Heart left ventricle (tissue), 13 donors: ENCODE measurements at regions not wholly inside any gene's neighbourhood (a gene's known extent, or its start where the extent isn't known, plus 50 kb on each side); places are given as distances from the start of the nearest gene placed in this dataset.

Source experiments
- POLR2A ChIP-seq, 2 donors: fragments of 450-650 bp; IDR thresholded peaks; one replicate each; pipeline ENCODE4 v1.6.1; 2017; ENCODE audit warnings: antibody characterized with exemption in 2 of 2, mild to moderate bottlenecking in 2 of 2, moderate library complexity in 2 of 2
- TF ChIP-seq, protein P1 (sequence below), 12 donors: fragments of 200-600 bp; sonication (generic) in 4 of 12; IDR thresholded peaks; one replicate each; pipeline versions ENCODE4 v1.5.0 to v1.8.0; 2018 to 2022; ENCODE audit warnings: antibody characterized with exemption in 12 of 12, mild to moderate bottlenecking in 5 of 12
- donor health status: ischemic (EF 13 %, LVEDD 7.1; RV severe dilation, severe dysfunction).
- donor health status: DM: no; HTN: yes; CAD: no.
- donor health status: DM: no; HTN: no; CAD: no.
- donor health status: ischemic (EF 25% LVEDD 6.9; RV normal size, moderate dysfunction).
- donor health status: ischemic (EF 25% LVEDD 5.7; RV mildly dilated, moderate dysfunction).
- donor health status: ischemic (EF 35%, LVEDD 5.7; RV mildly dilated, moderate dysfunction).
- donor health status: nonischemic (EF 11% LVEDD 7.7; RV severe dilation, severe dysfunction).
- donor health status: DM: yes; HTN: yes; CAD: no.
- donor health status: PGD.
- donor health status: ischemic (EF 29% LVEDD 5.4; RV normal size, mild dysfunction).
- donor health status: nonischemic (EF 23%, LVEDD 6.1; RV moderate dilation, normal function).

DNA sequence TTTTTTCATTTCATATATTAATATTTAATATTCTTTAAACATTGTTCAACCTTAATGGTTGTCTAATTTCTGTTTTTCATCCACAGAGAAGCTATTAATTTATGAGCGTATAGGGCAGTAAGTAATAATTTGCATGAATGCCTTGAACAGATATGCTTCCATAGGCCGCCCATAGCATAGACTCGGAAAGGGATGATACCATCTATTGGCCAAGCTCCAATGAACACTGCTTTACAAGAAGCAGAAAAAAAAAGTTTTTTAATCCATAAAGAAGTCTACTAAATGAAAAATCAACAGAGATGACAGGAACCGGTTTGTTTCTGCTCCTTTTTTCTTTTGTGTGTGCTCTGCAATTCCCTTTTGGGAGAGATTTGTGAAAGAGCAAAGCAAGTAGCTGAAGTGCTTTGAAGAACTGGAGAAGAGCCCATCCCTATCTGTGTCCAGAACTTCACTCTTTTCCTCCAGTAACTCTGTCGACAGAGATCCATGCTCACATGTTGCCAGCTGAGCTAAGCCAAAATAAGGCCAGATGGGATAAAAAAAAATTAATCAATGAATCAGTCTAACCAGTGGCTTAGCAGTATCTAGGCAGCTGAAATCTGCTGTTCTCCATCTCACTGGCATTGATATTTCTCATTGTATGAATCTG is 215.9 kb upstream of the SOX21 start:
- TF ChIP-seq POLR2A (IDR thresholded peaks at IDR 0.05) = no peak
- TF ChIP-seq, protein P1, sequence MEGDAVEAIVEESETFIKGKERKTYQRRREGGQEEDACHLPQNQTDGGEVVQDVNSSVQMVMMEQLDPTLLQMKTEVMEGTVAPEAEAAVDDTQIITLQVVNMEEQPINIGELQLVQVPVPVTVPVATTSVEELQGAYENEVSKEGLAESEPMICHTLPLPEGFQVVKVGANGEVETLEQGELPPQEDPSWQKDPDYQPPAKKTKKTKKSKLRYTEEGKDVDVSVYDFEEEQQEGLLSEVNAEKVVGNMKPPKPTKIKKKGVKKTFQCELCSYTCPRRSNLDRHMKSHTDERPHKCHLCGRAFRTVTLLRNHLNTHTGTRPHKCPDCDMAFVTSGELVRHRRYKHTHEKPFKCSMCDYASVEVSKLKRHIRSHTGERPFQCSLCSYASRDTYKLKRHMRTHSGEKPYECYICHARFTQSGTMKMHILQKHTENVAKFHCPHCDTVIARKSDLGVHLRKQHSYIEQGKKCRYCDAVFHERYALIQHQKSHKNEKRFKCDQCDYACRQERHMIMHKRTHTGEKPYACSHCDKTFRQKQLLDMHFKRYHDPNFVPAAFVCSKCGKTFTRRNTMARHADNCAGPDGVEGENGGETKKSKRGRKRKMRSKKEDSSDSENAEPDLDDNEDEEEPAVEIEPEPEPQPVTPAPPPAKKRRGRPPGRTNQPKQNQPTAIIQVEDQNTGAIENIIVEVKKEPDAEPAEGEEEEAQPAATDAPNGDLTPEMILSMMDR (IDR thresholded peaks at IDR 0.05) = no peak
